ENCODE measurements at regions not wholly inside any gene's neighbourhood (a gene's known extent, or its start where the extent isn't known, plus 50 kb on each side); places are given as distances from the start of the nearest gene placed in this dataset.
A peak's percentile ranks its signal among the peaks of the same experiment; 100 is the strongest.

- Histone ChIP-seq H2AFZ (ENCODE audit: low read depth) (peak overlapping the region; percentile 53; the same call in 1 of the 2 replicates), H3K27ac (no peak overlapping the region), H3K36me3 (ENCODE audit: insufficient read depth) (no peaks in the 10 kb centered on the region), H3K27me3 (ENCODE audit: insufficient read depth, low read depth) (no peaks in the 10 kb centered on the region), H3K4me1 (ENCODE audit: low read depth, poor library complexity, severe bottlenecking) (no peaks in the 10 kb centered on the region), H3K4me3 (IDR thresholded peaks at IDR 0.05; ENCODE audit: insufficient read depth, low read depth, low read length) (no peak overlapping the region), H3K79me2 (ENCODE audit: insufficient read depth, low read depth) (no peaks in the 10 kb centered on the region), H4K20me1 (ENCODE audit: insufficient read depth) (no peaks in the 10 kb centered on the region), H3K9ac (no peak overlapping the region), H3K4me2 (no peak overlapping the region)
- TF ChIP-seq, protein P1, sequence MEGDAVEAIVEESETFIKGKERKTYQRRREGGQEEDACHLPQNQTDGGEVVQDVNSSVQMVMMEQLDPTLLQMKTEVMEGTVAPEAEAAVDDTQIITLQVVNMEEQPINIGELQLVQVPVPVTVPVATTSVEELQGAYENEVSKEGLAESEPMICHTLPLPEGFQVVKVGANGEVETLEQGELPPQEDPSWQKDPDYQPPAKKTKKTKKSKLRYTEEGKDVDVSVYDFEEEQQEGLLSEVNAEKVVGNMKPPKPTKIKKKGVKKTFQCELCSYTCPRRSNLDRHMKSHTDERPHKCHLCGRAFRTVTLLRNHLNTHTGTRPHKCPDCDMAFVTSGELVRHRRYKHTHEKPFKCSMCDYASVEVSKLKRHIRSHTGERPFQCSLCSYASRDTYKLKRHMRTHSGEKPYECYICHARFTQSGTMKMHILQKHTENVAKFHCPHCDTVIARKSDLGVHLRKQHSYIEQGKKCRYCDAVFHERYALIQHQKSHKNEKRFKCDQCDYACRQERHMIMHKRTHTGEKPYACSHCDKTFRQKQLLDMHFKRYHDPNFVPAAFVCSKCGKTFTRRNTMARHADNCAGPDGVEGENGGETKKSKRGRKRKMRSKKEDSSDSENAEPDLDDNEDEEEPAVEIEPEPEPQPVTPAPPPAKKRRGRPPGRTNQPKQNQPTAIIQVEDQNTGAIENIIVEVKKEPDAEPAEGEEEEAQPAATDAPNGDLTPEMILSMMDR (conservative IDR thresholded peaks at IDR 0.05; ENCODE audit: low read depth, low read length) = 0 out of 2 replicates have a peak, but pooled peaks have one; percentile 5
Measured at GRCh38 chr4:130563889-130564418, 1468.0 kb downstream of the C4orf33 start.

- no peak overlapping the region for H3K9ac ChIP-seq
- H3K27ac ChIP-seq = no peak overlapping the region
- H3K4me3 ChIP-seq (IDR thresholded peaks at IDR 0.05; ENCODE audit: insufficient read depth, low read depth, low read length) = no peak overlapping the region
- TF ChIP-seq, protein P1 (conservative IDR thresholded peaks at IDR 0.05; ENCODE audit: low read depth, low read length) = no peak
- no peak overlapping the region for H2AFZ ChIP-seq (ENCODE audit: low read depth)
- H4K20me1 ChIP-seq (ENCODE audit: insufficient read depth) = no peaks in the 10 kb centered on the region
- H3K27me3 ChIP-seq (ENCODE audit: insufficient read depth, low read depth) = no peaks in the 10 kb centered on the region
- peaks cover 24% of the 10 kb centered on the region for H3K4me1 ChIP-seq (ENCODE audit: low read depth, poor library complexity, severe bottlenecking)
- no peak overlapping the region for H3K4me2 ChIP-seq
- H3K79me2 ChIP-seq (ENCODE audit: insufficient read depth, low read depth) = no peaks in the 10 kb centered on the region
- H3K36me3 ChIP-seq (ENCODE audit: insufficient read depth) = no peaks in the 10 kb centered on the region
Measured at GRCh38 chr4:130568746-130569145, 1472.8 kb downstream of the C4orf33 start.

- TF ChIP-seq, protein P1 (conservative IDR thresholded peaks at IDR 0.05; ENCODE audit: low read depth, low read length) = no peak
- no peaks in the 10 kb centered on the region for H3K36me3 ChIP-seq (ENCODE audit: insufficient read depth)
- H3K4me2 ChIP-seq = peak overlapping the region; percentile 74
- H4K20me1 ChIP-seq (ENCODE audit: insufficient read depth) = no peaks in the 10 kb centered on the region
- H2AFZ ChIP-seq (ENCODE audit: low read depth) = peak overlapping the region; percentile 80
- no peak overlapping the region for H3K4me3 ChIP-seq (IDR thresholded peaks at IDR 0.05; ENCODE audit: insufficient read depth, low read depth, low read length)
- peaks cover 42% of the 10 kb centered on the region for H3K4me1 ChIP-seq (ENCODE audit: low read depth, poor library complexity, severe bottlenecking)
- peak overlapping the region; percentile 33; the same call in 1 of the 2 replicates for H3K9ac ChIP-seq
- no peaks in the 10 kb centered on the region for H3K27me3 ChIP-seq (ENCODE audit: insufficient read depth, low read depth)
- H3K27ac ChIP-seq = peak overlapping the region; percentile 85
- no peaks in the 10 kb centered on the region for H3K79me2 ChIP-seq (ENCODE audit: insufficient read depth, low read depth)
Measured at GRCh38 chr4:130573742-130574141, 1477.8 kb downstream of the C4orf33 start.

DNA sequence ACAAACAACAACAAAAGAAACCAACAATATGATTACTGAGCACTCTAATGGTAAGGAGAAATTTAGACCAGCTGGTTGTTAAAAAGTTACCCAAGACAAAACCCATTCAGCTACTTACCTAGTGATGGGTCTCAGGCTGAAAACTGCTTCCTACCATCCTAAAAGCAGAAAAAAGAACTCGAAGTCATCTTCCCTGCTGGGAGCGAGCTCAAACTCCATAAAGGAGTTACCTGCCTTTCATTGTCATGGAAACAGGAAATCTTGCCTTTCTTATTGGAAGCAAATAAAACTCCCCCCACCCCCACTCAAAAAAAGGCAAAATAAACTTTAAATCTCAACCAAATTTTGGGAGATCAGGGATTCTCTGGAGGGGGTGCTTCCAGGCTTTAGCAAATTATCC lies 1478.3 kb downstream of the C4orf33 start:
- Histone ChIP-seq H3K27ac (peak overlapping the region; percentile 85), H3K4me2 (peak overlapping the region; percentile 74), H4K20me1 (ENCODE audit: insufficient read depth) (no peaks in the 10 kb centered on the region), H2AFZ (ENCODE audit: low read depth) (peak overlapping the region; percentile 80; the same call in 1 of the 2 replicates), H3K36me3 (ENCODE audit: insufficient read depth) (no peaks in the 10 kb centered on the region), H3K9ac (no peak overlapping the region; the same call in 1 of the 2 replicates), H3K27me3 (ENCODE audit: insufficient read depth, low read depth) (no peaks in the 10 kb centered on the region), H3K4me3 (IDR thresholded peaks at IDR 0.05; ENCODE audit: insufficient read depth, low read depth, low read length) (no peak overlapping the region), H3K4me1 (ENCODE audit: low read depth, poor library complexity, severe bottlenecking) (peaks cover 42% of the 10 kb centered on the region), H3K79me2 (ENCODE audit: insufficient read depth, low read depth) (no peaks in the 10 kb centered on the region)
- TF ChIP-seq, protein P1 (conservative IDR thresholded peaks at IDR 0.05; ENCODE audit: low read depth, low read length) = no peak

All from KMS-11 (cell line).